ENCODE measurements at regions not wholly inside any gene's neighbourhood (a gene's known extent, or its start where the extent isn't known, plus 50 kb on each side); places are given as distances from the start of the nearest gene placed in this dataset.

- TF ChIP-seq RBBP5 (IDR thresholded peaks at IDR 0.05; ENCODE audit: borderline replicate concordance, low read depth, low read length) (no peak), E2F6 (IDR thresholded peaks at IDR 0.05) (no peak)
Observed at GRCh38 chr5:61991866-61992265, 314.1 kb upstream of the KIF2A start (continued).
